ENCODE measurements at regions not wholly inside any gene's neighbourhood (a gene's known extent, or its start where the extent isn't known, plus 50 kb on each side); places are given as distances from the start of the nearest gene placed in this dataset.

DNA sequence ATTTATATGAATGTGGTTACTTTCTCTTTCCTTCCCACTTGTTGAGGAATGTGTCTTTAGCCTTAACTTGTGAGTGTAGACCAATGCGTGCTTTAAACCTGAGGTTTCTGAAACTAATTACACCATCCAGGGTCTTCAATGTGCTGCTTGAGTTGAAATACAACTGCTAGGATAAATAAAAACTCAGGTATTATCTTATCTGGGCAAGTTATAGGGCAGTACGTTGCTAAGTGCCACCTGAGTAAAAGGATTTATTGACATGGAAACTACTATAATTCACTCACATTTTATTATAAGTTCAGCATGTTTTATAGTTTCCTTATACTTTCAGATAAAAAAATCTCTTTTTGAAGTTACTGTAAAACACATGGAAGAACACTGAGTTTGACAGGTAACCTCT is 1136.8 kb upstream of the NUDT12 start:
- no peak for TF ChIP-seq CTCF (IDR thresholded peaks at IDR 0.05; ENCODE audit: borderline replicate concordance, extremely low read depth, insufficient read depth)
- no peaks in the 10 kb centered on the region for H3K27me3 ChIP-seq (ENCODE audit: control insufficient read depth, insufficient read depth, low read length)
- intact Hi-C loops (cut with DNase I), result no loop called here
- FAIRE-seq (no peak), DNase-seq (no peak)
- H3K4me1 ChIP-seq (ENCODE audit: control insufficient read depth in 2 of 3, insufficient read depth in 2 of 3, low read depth in 1 of 3, low read length in 3 of 3), result no peaks in the 10 kb centered on the region
- H3K36me3 ChIP-seq (ENCODE audit: control insufficient read depth in 2 of 3, insufficient read depth in 3 of 3, low read length in 3 of 3), result no peaks in the 10 kb centered on the region
- H3K27ac ChIP-seq (ENCODE audit: low read depth in 2 of 2, low read length in 2 of 2), result no peak overlapping the region
- peaks cover 0 to 9% (median 6%) of the 10 kb centered on the region in 3 donors for H3K9me3 ChIP-seq (ENCODE audit: control insufficient read depth in 2 of 3, insufficient read depth in 1 of 3, low read length in 3 of 3)
- H3K9ac ChIP-seq (ENCODE audit: low read length in 3 of 3), result no peak overlapping the region
- H3K4me3 ChIP-seq (ENCODE audit: low read length in 3 of 3), result no peak overlapping the region

GRCh38 chr5:104661256-104661655 is 1098.7 kb upstream of the NUDT12 start:
- intact Hi-C loops (cut with DNase I), result no loop called here
- no peaks in the 10 kb centered on the region for H3K9me3 ChIP-seq (ENCODE audit: control insufficient read depth in 2 of 3, insufficient read depth in 1 of 3, low read length in 3 of 3)
- DNase-seq (no peak), FAIRE-seq (no peak)
- no peak overlapping the region for H3K9ac ChIP-seq (ENCODE audit: low read length in 3 of 3)
- H3K27ac ChIP-seq (ENCODE audit: low read depth in 2 of 2, low read length in 2 of 2), result no peak overlapping the region
- no peaks in the 10 kb centered on the region for H3K27me3 ChIP-seq (ENCODE audit: control insufficient read depth, insufficient read depth, low read length)
- TF ChIP-seq CTCF (IDR thresholded peaks at IDR 0.05; ENCODE audit: borderline replicate concordance, extremely low read depth, insufficient read depth), result no peak
- no peaks in the 10 kb centered on the region for H3K4me1 ChIP-seq (ENCODE audit: control insufficient read depth in 2 of 3, insufficient read depth in 2 of 3, low read depth in 1 of 3, low read length in 3 of 3)
- no peaks in the 10 kb centered on the region for H3K36me3 ChIP-seq (ENCODE audit: control insufficient read depth in 2 of 3, insufficient read depth in 3 of 3, low read length in 3 of 3)
- no peak overlapping the region for H3K4me3 ChIP-seq (ENCODE audit: low read length in 3 of 3)

DNA sequence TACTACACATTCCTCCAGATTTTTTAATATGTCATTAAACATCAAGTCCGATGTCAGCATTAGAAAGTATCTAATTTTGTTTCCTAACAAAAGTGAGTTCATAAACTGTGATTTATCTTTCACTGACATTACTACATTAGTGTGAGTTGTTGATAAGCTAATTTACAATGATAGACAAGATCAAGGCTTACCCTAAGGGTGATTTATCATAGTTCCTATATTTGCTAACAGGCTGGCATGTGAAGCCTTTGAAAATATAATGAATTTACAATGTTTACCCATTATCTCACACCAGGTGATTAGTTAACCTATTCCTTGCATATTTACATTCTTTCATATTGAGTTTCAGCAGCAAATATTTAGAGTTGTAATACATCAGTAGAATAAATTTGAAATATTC is 1096.9 kb upstream of the NUDT12 start:
- Histone ChIP-seq H3K9ac (ENCODE audit: low read length in 3 of 3) (no peak overlapping the region), H3K4me3 (ENCODE audit: low read length in 3 of 3) (no peak overlapping the region), H3K27ac (ENCODE audit: low read depth in 2 of 2, low read length in 2 of 2) (no peak overlapping the region), H3K27me3 (ENCODE audit: control insufficient read depth, insufficient read depth, low read length) (no peaks in the 10 kb centered on the region), H3K36me3 (ENCODE audit: control insufficient read depth in 2 of 3, insufficient read depth in 3 of 3, low read length in 3 of 3) (no peaks in the 10 kb centered on the region), H3K9me3 (ENCODE audit: control insufficient read depth in 2 of 3, insufficient read depth in 1 of 3, low read length in 3 of 3) (no peaks in the 10 kb centered on the region), H3K4me1 (ENCODE audit: control insufficient read depth in 2 of 3, insufficient read depth in 2 of 3, low read depth in 1 of 3, low read length in 3 of 3) (no peaks in the 10 kb centered on the region)
- intact Hi-C loops (cut with DNase I), result no loop called here
- no peak for DNase-seq
- no peak for TF ChIP-seq CTCF (IDR thresholded peaks at IDR 0.05; ENCODE audit: borderline replicate concordance, extremely low read depth, insufficient read depth)
- FAIRE-seq, result no peak

GRCh38 chr5:104652271-104652861 is 1089.8 kb upstream of the NUDT12 start:
- peaks cover 0 to 4% (median 0%) of the 10 kb centered on the region in 3 donors for H3K9me3 ChIP-seq (ENCODE audit: control insufficient read depth in 2 of 3, insufficient read depth in 1 of 3, low read length in 3 of 3)
- no peaks in the 10 kb centered on the region for H3K4me1 ChIP-seq (ENCODE audit: control insufficient read depth in 2 of 3, insufficient read depth in 2 of 3, low read depth in 1 of 3, low read length in 3 of 3)
- no peak for FAIRE-seq
- no peak for DNase-seq
- intact Hi-C loops (cut with DNase I), result no loop called here
- H3K27ac ChIP-seq (ENCODE audit: low read depth in 2 of 2, low read length in 2 of 2), result no peak overlapping the region
- no peaks in the 10 kb centered on the region for H3K27me3 ChIP-seq (ENCODE audit: control insufficient read depth, insufficient read depth, low read length)
- no peak for TF ChIP-seq CTCF (IDR thresholded peaks at IDR 0.05; ENCODE audit: borderline replicate concordance, extremely low read depth, insufficient read depth)
- no peak overlapping the region for H3K4me3 ChIP-seq (ENCODE audit: low read length in 3 of 3)
- H3K36me3 ChIP-seq (ENCODE audit: control insufficient read depth in 2 of 3, insufficient read depth in 3 of 3, low read length in 3 of 3), result no peaks in the 10 kb centered on the region
- H3K9ac ChIP-seq (ENCODE audit: low read length in 3 of 3), result no peak overlapping the region
